ENCODE measurements at regions not wholly inside any gene's neighbourhood (a gene's known extent, or its start where the extent isn't known, plus 50 kb on each side); places are given as distances from the start of the nearest gene placed in this dataset.
"Not testable (repeated sequence)": the region's sequence is repeated elsewhere in the genome, so short reads cannot be mapped to it uniquely, and the experiment has no call there.

DNA sequence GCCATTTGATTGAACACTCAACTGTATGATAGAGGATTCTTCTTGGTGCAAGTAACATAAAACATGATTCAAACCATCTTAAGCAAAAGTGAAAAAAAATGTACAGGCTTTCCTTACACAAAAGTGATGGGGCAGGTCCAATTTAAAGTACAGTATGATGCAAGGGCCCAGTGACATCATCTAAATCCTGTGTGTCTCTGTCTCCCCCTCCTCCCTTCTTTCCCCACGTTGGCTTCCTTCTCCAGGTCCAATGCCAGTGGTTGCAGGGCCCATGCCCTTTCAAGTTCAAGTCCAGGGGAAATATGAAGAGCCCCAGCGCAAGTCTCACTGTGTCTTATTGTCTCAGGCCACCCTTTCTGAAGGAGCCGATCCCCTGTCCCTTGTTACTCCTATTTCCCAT is 332.3 kb downstream of the SHQ1 start:
- TF ChIP-seq, protein P1, sequence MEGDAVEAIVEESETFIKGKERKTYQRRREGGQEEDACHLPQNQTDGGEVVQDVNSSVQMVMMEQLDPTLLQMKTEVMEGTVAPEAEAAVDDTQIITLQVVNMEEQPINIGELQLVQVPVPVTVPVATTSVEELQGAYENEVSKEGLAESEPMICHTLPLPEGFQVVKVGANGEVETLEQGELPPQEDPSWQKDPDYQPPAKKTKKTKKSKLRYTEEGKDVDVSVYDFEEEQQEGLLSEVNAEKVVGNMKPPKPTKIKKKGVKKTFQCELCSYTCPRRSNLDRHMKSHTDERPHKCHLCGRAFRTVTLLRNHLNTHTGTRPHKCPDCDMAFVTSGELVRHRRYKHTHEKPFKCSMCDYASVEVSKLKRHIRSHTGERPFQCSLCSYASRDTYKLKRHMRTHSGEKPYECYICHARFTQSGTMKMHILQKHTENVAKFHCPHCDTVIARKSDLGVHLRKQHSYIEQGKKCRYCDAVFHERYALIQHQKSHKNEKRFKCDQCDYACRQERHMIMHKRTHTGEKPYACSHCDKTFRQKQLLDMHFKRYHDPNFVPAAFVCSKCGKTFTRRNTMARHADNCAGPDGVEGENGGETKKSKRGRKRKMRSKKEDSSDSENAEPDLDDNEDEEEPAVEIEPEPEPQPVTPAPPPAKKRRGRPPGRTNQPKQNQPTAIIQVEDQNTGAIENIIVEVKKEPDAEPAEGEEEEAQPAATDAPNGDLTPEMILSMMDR (IDR thresholded peaks at IDR 0.05): no peak
- FAIRE-seq: no peak
- WGBS, 2 donors: 85 to 88% methylated on average over 3 of the region's 3 CpGs

GRCh38 chr3:72515281-72515680 is 333.0 kb downstream of the SHQ1 start:
- Histone ChIP-seq H3K9me3 (no peaks in the 10 kb centered on the region), H3K4me1 (no peaks in the 10 kb centered on the region), H3K4me3 (no peak overlapping the region), H3K27me3 (no peaks in the 10 kb centered on the region), H3K27ac (no peak overlapping the region), H3K36me3 (no peaks in the 10 kb centered on the region)
- ATAC-seq (no peak), DNase-seq (no peak), FAIRE-seq (no peak)
- TF ChIP-seq, protein P1 (IDR thresholded peaks at IDR 0.05): no peak
- intact Hi-C loops (cut with DNase I): no loop called here
- 85 to 89% methylated on average over 3 of the region's 3 CpGs for WGBS, 2 donors

More for the DNA sequence above, 332.3 kb downstream of the SHQ1 start:
- intact Hi-C loops (cut with DNase I): no loop called here
- DNase-seq (no peak), ATAC-seq (no peak)
- Histone ChIP-seq H3K4me1 (no peaks in the 10 kb centered on the region), H3K27me3 (no peaks in the 10 kb centered on the region), H3K9me3 (no peaks in the 10 kb centered on the region), H3K36me3 (no peaks in the 10 kb centered on the region), H3K4me3 (no peak overlapping the region), H3K27ac (no peak overlapping the region)

GRCh38 chr3:72510247-72510646 is 338.0 kb downstream of the SHQ1 start:
- H3K4me1 ChIP-seq: no peaks in the 10 kb centered on the region
- ATAC-seq: no peak
- intact Hi-C loops (cut with DNase I): no loop called here
- no peak for FAIRE-seq
- no peak overlapping the region for H3K4me3 ChIP-seq
- H3K36me3 ChIP-seq: no peaks in the 10 kb centered on the region
- no peak overlapping the region for H3K27ac ChIP-seq
- H3K27me3 ChIP-seq: no peaks in the 10 kb centered on the region
- no peak for DNase-seq
- WGBS, 2 donors: 79 to 83% methylated on average over 3 of the region's 3 CpGs
- no peaks in the 10 kb centered on the region for H3K9me3 ChIP-seq
- TF ChIP-seq, protein P1 (IDR thresholded peaks at IDR 0.05): no peak

- FAIRE-seq: no peak
- Histone ChIP-seq H3K9me3 (no peaks in the 10 kb centered on the region), H3K27ac (no peak overlapping the region), H3K4me1 (no peaks in the 10 kb centered on the region), H3K27me3 (no peaks in the 10 kb centered on the region), H3K36me3 (no peaks in the 10 kb centered on the region), H3K4me3 (no peak overlapping the region)
- no peak for DNase-seq
- no peak for ATAC-seq
- intact Hi-C loops (cut with DNase I): no loop called here
- TF ChIP-seq, protein P1 (IDR thresholded peaks at IDR 0.05): no peak
- 54 to 56% methylated on average over 6 of the region's 6 CpGs for WGBS, 2 donors
Measured at GRCh38 chr3:72505539-72506405, 342.5 kb downstream of the SHQ1 start.

- H3K27ac ChIP-seq; H3K36me3 ChIP-seq; intact Hi-C loops (cut with DNase I); FAIRE-seq; H3K4me3 ChIP-seq; H3K27me3 ChIP-seq; H3K9me3 ChIP-seq; H3K4me1 ChIP-seq; ATAC-seq; DNase-seq: not testable (repeated sequence)
- WGBS, 2 donors: 85 to 91% methylated on average over 7 of the region's 7 CpGs
Measured at GRCh38 chr3:72497501-72497900, 350.7 kb downstream of the SHQ1 start.
